Esophagus squamous epithelium (tissue), 4 donors: ENCODE measurements at regions not wholly inside any gene's neighbourhood (a gene's known extent, or its start where the extent isn't known, plus 50 kb on each side); places are given as distances from the start of the nearest gene placed in this dataset.

Experiments
- POLR2A ChIP-seq, 4 donors: fragments of 450-650 bp; IDR thresholded peaks; one replicate each; pipeline ENCODE4 v1.6.1; 2017; ENCODE audit warnings: antibody characterized with exemption in 4 of 4, mild to moderate bottlenecking in 4 of 4, moderate library complexity in 3 of 4
- TF ChIP-seq, protein P1 (sequence below), 6 experiments: fragments of 450-650 bp in 4 of 6; fragments of 200-600 bp in 2 of 6; sonication (generic) in 2 of 6; IDR thresholded peaks; one replicate each; pipeline ENCODE4 v1.5.1; 2016 to 2019; ENCODE audit warnings: antibody characterized with exemption in 6 of 6, mild to moderate bottlenecking in 4 of 6, moderate library complexity in 4 of 6

- TF ChIP-seq POLR2A (IDR thresholded peaks at IDR 0.05), result no peak
- TF ChIP-seq, protein P1, sequence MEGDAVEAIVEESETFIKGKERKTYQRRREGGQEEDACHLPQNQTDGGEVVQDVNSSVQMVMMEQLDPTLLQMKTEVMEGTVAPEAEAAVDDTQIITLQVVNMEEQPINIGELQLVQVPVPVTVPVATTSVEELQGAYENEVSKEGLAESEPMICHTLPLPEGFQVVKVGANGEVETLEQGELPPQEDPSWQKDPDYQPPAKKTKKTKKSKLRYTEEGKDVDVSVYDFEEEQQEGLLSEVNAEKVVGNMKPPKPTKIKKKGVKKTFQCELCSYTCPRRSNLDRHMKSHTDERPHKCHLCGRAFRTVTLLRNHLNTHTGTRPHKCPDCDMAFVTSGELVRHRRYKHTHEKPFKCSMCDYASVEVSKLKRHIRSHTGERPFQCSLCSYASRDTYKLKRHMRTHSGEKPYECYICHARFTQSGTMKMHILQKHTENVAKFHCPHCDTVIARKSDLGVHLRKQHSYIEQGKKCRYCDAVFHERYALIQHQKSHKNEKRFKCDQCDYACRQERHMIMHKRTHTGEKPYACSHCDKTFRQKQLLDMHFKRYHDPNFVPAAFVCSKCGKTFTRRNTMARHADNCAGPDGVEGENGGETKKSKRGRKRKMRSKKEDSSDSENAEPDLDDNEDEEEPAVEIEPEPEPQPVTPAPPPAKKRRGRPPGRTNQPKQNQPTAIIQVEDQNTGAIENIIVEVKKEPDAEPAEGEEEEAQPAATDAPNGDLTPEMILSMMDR (IDR thresholded peaks at IDR 0.05), result no peak
Observed at GRCh38 chr11:90564531-90564930, 341.7 kb upstream of the CHORDC1 start.
